Fibroblast of the aortic adventitia (primary cell): ENCODE measurements at regions not wholly inside any gene's neighbourhood (a gene's known extent, or its start where the extent isn't known, plus 50 kb on each side); places are given as distances from the start of the nearest gene placed in this dataset.

ENCODE experiments used
- DNase-seq: peaks from one replicate; pipeline ENCODE4 v3.0.0-alpha.2; 2010; ENCODE audit warnings: low read depth
- H3K4me3 ChIP-seq: 2 replicates; pipeline ENCODE4 v1.5.1; 2011; ENCODE audit warnings: low read depth, mild to moderate bottlenecking, control low read depth, low read length, moderate library complexity
- CTCF ChIP-seq: IDR thresholded peaks from 2 replicates; pipeline ENCODE4 v1.5.1; 2011; ENCODE audit warnings: mild to moderate bottlenecking, low read length, control low read depth, inconsistent platforms; ENCODE audit not compliant: insufficient read depth

- DNase-seq = no peak
- TF ChIP-seq CTCF = no peak
- H3K4me3 ChIP-seq = no peak overlapping the region
Observed at GRCh38 chr2:105580216-105580615, 164.5 kb upstream of the NCK2 start.

- H3K4me3 ChIP-seq = no peak overlapping the region
- no peak for DNase-seq
- no peak for TF ChIP-seq CTCF
Observed at GRCh38 chr2:105578166-105578565, 166.5 kb upstream of the NCK2 start.

DNA sequence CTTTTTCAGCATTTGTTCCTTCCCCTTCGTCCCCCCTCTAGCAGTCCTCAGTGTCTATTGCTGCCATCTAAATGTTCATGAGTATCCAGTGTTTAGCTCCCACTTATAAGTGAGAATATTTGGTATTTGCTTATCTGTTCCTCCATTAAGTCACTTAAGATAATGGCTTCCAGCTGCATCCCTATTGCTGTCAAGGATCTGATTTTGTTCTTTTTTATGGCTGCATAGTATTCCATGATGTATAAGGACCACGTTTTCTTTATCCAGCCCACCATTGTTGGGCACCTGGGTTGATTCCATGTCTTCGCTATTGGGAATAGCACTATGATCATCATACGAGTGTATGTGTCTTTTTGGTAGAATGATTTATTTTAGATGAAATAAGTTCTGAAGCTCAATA, 166.9 kb upstream of the NCK2 start:
- TF ChIP-seq CTCF = no peak
- DNase-seq = no peak
- no peak overlapping the region for H3K4me3 ChIP-seq

DNA sequence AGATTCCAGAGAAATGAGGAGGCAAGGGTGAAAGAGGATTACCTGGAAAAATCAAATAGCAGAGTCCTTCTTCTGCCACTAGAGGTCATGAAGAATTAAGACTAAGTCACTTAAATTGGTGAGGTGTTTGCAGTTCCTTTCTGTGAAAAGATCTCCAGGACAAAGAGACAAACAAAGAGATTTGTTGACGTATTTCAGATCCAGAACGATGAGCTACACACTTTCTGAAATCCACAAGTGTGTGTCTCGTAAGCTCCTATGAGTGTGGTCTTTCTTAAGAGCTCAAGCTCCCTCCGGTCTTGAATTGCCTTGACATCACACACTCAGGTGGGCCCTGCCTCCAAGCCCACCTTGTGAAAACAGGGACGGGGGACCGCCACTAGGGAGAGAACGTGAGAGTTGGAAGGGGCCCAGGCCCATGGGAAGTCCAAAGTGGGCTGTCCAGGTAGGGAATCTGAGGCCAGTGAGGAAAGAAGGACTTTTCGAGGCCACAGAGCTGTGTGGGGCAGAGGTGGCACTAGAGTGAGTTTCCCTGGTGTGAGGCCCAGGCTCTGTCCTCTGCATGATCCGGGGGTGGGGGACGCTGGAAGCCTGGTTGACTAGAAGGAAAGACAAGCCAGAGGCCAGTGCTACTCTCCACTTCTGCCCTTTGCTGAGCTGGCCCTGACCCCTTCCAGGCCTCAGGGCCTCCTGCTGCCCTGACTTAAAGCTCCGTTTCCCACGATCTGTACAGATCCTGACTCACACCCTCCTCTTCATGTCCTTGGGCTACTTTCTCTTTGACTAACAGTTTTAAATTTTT, 168.1 kb upstream of the NCK2 start:
- peak; percentile 59 for DNase-seq
- TF ChIP-seq CTCF = peak; percentile 64
- H3K4me3 ChIP-seq = no peak overlapping the region

DNA sequence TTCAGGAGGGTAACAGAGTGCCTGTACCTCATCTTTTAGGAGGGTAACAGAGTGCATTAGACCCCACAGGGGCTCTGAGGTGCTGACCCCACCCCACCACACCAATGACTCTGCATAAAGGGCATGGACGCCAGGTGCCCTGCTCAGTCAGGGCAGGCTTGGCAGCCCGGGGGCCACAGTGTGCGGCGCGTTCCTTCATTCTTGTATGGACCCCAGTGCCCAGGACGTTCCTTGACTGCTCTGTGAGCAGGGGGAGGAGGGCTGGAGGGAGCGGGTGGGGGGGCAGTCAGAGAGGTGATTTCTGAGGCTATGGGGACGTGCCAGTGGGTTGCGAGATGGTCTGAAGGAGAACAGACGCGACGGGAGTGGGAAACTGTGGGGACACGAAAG, 168.7 kb upstream of the NCK2 start:
- no peak for TF ChIP-seq CTCF
- no peak for DNase-seq
- peak overlapping the region; percentile 49 for H3K4me3 ChIP-seq

- TF ChIP-seq CTCF = no peak
- peak overlapping the region; percentile 49 for H3K4me3 ChIP-seq
- peak; percentile 11 for DNase-seq
Observed at GRCh38 chr2:105575499-105576025, 169.2 kb upstream of the NCK2 start.

GRCh38 chr2:105574796-105575344, 169.8 kb upstream of the NCK2 start:
- TF ChIP-seq CTCF = no peak
- DNase-seq = no peak
- no peak overlapping the region for H3K4me3 ChIP-seq
